ENCODE measurements at regions not wholly inside any gene's neighbourhood (a gene's known extent, or its start where the extent isn't known, plus 50 kb on each side); places are given as distances from the start of the nearest gene placed in this dataset.

GRCh38 chr13:108142702-108143436 is 72.5 kb downstream of the LIG4 start:
- TF ChIP-seq POLR2A (IDR thresholded peaks at IDR 0.05) (no peak), CTCF (IDR thresholded peaks at IDR 0.05) (no peak)
